Mesothelial cell of epicardium (in vitro differentiated cells): ENCODE measurements at regions not wholly inside any gene's neighbourhood (a gene's known extent, or its start where the extent isn't known, plus 50 kb on each side); places are given as distances from the start of the nearest gene placed in this dataset.

Experiments used
- DNase-seq, 2 experiments: peaks; one replicate each; pipeline ENCODE4 v3.0.0; 2021; ENCODE audit warnings: low spot score in 2 of 2; ENCODE audit not compliant: unreplicated experiment in 2 of 2
- H3K27ac Mint-ChIP-seq: 2 replicates; pipeline ENCODE4 v1.8.0; 2021; ENCODE audit warnings: mixed read lengths
- H3K27me3 Mint-ChIP-seq: 2 replicates; pipeline ENCODE4 v1.8.0; 2021; ENCODE audit warnings: low read depth, mixed read lengths
- H3K36me3 Mint-ChIP-seq: 2 replicates; pipeline ENCODE4 v1.8.0; 2021; ENCODE audit warnings: mixed read lengths
- H3K4me1 Mint-ChIP-seq: 2 replicates; pipeline ENCODE4 v1.8.0; 2021; ENCODE audit warnings: mixed read lengths
- H3K4me3 Mint-ChIP-seq: 2 replicates; pipeline ENCODE4 v1.8.0; 2021; ENCODE audit warnings: mild to moderate bottlenecking, moderate library complexity, mixed read lengths
- H3K9me3 Mint-ChIP-seq: 2 replicates; pipeline ENCODE4 v1.8.0; 2021; ENCODE audit warnings: mixed read lengths
- TF ChIP-seq, protein P1 (sequence below): fragments of 200-600 bp; sonication (generic); IDR thresholded peaks from one replicate; pipeline ENCODE4 v1.5.0; 2021; ENCODE audit warnings: antibody characterized with exemption; ENCODE audit not compliant: unreplicated experiment

DNA sequence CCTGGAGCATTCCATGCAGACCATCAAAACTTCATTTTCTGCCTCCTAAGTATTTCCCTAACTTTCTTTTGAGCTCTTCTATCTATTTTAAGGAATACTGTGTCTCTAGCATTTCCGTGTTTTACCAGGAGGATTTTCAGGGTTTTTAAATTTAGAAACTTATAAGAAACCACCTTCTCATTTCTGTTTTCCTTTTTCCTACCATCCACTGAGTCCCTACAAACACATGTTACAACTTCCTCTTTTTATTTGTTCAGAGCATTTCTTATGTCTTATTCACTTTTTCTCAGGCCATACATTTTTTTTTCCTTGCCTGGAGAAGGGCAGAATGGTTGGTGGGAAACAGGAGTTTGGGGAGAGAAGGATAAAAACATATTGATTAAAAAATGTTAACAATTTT, 130.0 kb upstream of the BMP5 start:
- Mint-ChIP-seq H3K27ac (no peak overlapping the region), H3K4me3 (no peak overlapping the region), H3K27me3 (no peaks in the 10 kb centered on the region), H3K9me3 (peaks cover 4% of the 10 kb centered on the region), H3K4me1 (no peaks in the 10 kb centered on the region), H3K36me3 (no peaks in the 10 kb centered on the region)
- TF ChIP-seq, protein P1, sequence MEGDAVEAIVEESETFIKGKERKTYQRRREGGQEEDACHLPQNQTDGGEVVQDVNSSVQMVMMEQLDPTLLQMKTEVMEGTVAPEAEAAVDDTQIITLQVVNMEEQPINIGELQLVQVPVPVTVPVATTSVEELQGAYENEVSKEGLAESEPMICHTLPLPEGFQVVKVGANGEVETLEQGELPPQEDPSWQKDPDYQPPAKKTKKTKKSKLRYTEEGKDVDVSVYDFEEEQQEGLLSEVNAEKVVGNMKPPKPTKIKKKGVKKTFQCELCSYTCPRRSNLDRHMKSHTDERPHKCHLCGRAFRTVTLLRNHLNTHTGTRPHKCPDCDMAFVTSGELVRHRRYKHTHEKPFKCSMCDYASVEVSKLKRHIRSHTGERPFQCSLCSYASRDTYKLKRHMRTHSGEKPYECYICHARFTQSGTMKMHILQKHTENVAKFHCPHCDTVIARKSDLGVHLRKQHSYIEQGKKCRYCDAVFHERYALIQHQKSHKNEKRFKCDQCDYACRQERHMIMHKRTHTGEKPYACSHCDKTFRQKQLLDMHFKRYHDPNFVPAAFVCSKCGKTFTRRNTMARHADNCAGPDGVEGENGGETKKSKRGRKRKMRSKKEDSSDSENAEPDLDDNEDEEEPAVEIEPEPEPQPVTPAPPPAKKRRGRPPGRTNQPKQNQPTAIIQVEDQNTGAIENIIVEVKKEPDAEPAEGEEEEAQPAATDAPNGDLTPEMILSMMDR: no peak
- no peak for DNase-seq

- peaks cover 4% of the 10 kb centered on the region for H3K9me3 Mint-ChIP-seq
- H3K27ac Mint-ChIP-seq: no peak overlapping the region
- TF ChIP-seq, protein P1: no peak
- H3K4me3 Mint-ChIP-seq: no peak overlapping the region
- H3K36me3 Mint-ChIP-seq: no peaks in the 10 kb centered on the region
- DNase-seq: no peak
- H3K27me3 Mint-ChIP-seq: no peaks in the 10 kb centered on the region
- no peaks in the 10 kb centered on the region for H3K4me1 Mint-ChIP-seq
Observed at GRCh38 chr6:56004426-56004825, 129.0 kb upstream of the BMP5 start.

- DNase-seq: no peak
- Mint-ChIP-seq H3K4me3 (no peak overlapping the region), H3K9me3 (no peaks in the 10 kb centered on the region), H3K4me1 (peaks cover 6% of the 10 kb centered on the region), H3K27ac (no peak overlapping the region), H3K27me3 (no peaks in the 10 kb centered on the region), H3K36me3 (no peaks in the 10 kb centered on the region)
- TF ChIP-seq, protein P1: no peak
Observed at GRCh38 chr6:56003616-56004015, 128.2 kb upstream of the BMP5 start.

DNA sequence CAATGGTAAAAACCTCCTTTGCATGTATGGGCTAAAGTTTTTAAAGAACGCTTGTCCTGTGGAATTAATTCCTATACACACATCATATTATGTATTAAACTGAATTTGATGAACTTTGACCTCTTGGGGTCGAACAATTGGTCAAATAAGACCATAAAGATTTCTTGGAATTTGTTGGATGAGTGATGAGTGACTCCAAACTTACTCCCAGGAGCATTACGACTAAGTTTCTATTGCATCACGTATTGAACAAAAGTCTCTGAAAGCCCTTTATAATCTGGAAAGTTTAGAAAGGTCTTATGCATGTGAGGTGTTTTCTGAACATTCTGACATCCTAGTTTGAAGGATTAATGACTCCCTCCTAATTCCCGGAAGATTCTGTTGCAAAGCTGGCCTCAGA, 126.9 kb upstream of the BMP5 start:
- no peak for DNase-seq
- no peak overlapping the region for H3K4me3 Mint-ChIP-seq

GRCh38 chr6:55998576-55998975, 123.2 kb upstream of the BMP5 start:
- Mint-ChIP-seq H3K4me3 (no peak overlapping the region), H3K9me3 (peaks cover 16% of the 10 kb centered on the region), H3K27ac (no peak overlapping the region), H3K27me3 (no peaks in the 10 kb centered on the region), H3K36me3 (peaks cover 6% of the 10 kb centered on the region), H3K4me1 (peaks cover 9% of the 10 kb centered on the region)
- no peak for DNase-seq
- TF ChIP-seq, protein P1: no peak

More for the DNA sequence above, 126.9 kb upstream of the BMP5 start:
- TF ChIP-seq, protein P1: no peak
- Mint-ChIP-seq H3K27me3 (no peaks in the 10 kb centered on the region), H3K36me3 (no peaks in the 10 kb centered on the region), H3K9me3 (no peaks in the 10 kb centered on the region), H3K27ac (no peak overlapping the region), H3K4me1 (peaks cover 9% of the 10 kb centered on the region)
